Skeletal muscle satellite cell (primary cell): ENCODE measurements at regions not wholly inside any gene's neighbourhood (a gene's known extent, or its start where the extent isn't known, plus 50 kb on each side); places are given as distances from the start of the nearest gene placed in this dataset.

Source experiments
- H3K27me3 ChIP-seq: 2 replicates; pipeline ENCODE4 v1.7.0; 2013; ENCODE audit warnings: low read length; ENCODE audit not compliant: control insufficient read depth, insufficient read depth
- H3K36me3 ChIP-seq: 2 replicates; pipeline ENCODE4 v1.7.0; 2013; ENCODE audit warnings: mild to moderate bottlenecking, control low read depth, low read length; ENCODE audit not compliant: insufficient read depth
- H3K4me1 ChIP-seq: 2 replicates; pipeline ENCODE4 v1.7.0; 2013; ENCODE audit warnings: low read length; ENCODE audit not compliant: control insufficient read depth, insufficient read depth
- H3K4me2 ChIP-seq: 2 replicates; pipeline ENCODE4 v1.7.0; 2013; ENCODE audit warnings: mild to moderate bottlenecking, low read length
- H3K4me3 ChIP-seq: 2 replicates; pipeline ENCODE4 v1.7.0; 2013; ENCODE audit warnings: low read length
- H3K9ac ChIP-seq: 2 replicates; pipeline ENCODE4 v1.7.0; 2013; ENCODE audit warnings: mild to moderate bottlenecking, low read depth, low read length, moderate library complexity
- H3K9me3 ChIP-seq: replicated peaks from 2 replicates; pipeline ENCODE4 v1.7.0; 2013; ENCODE audit warnings: mild to moderate bottlenecking, control low read depth, low read length

DNA sequence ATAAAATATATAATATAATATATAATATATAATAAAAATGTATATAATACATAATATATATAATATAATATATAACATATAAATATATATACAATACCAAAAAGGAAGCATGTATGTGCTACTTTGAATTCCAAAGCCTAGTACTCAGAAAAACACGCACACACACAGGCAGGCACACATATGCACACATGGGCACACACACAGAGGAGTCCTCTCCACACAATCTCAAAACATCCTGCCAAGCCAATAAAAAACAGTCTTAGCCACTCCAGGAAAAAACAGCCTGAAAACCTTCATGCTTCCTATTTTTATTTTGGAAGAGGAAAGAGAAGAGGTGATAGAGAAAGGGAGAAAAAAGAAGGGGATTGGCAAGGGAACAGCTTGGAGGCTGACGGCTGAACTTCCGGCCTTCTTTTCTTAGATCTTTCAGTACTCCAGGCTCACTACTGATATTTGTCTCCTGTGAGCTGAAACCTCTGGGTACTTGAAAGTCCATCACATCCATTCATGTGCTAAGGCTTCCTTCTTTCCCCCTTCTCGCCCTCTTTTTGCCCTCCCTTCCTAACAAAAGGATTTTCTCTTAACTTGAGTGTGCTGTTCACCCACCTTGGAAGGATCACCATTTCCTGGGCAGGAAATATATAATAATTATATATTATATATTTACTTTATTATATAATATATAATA is 394.2 kb downstream of the NUAK1 start:
- H3K4me2 ChIP-seq, result no peak overlapping the region
- H3K9me3 ChIP-seq, result no peaks in the 10 kb centered on the region
- H3K4me1 ChIP-seq, result peaks cover 27% of the 10 kb centered on the region
- H3K4me3 ChIP-seq, result no peak overlapping the region
- no peaks in the 10 kb centered on the region for H3K36me3 ChIP-seq
- no peak overlapping the region for H3K9ac ChIP-seq
- H3K27me3 ChIP-seq, result no peaks in the 10 kb centered on the region

DNA sequence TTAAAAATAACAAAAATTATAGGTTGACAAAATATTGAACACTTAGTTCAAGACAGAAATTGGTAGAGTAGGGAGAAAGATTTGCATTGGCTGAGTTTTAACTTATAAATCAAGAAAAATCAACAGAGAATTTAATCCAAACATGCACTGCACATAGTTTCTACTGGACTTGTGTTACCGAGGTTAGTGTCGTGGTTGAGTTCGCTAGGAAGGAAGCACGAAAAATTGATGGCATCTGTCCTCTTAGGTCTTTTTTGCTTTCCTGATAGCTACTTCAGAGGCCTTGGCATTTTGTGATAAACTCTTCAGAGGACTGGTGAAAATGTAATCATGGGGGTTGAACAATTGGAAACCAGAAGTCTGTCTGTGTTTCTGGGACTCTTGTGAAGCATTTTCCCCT is 392.9 kb downstream of the NUAK1 start:
- H3K4me2 ChIP-seq, result no peak overlapping the region
- no peaks in the 10 kb centered on the region for H3K27me3 ChIP-seq
- H3K9ac ChIP-seq, result no peak overlapping the region
- H3K36me3 ChIP-seq, result no peaks in the 10 kb centered on the region
- no peaks in the 10 kb centered on the region for H3K9me3 ChIP-seq
- H3K4me3 ChIP-seq, result no peak overlapping the region
- H3K4me1 ChIP-seq, result peaks cover 30% of the 10 kb centered on the region

- H3K4me1 ChIP-seq, result peaks cover 17% of the 10 kb centered on the region
- no peaks in the 10 kb centered on the region for H3K27me3 ChIP-seq
- peak overlapping the region; percentile 2 for H3K9ac ChIP-seq
- no peaks in the 10 kb centered on the region for H3K36me3 ChIP-seq
- H3K9me3 ChIP-seq, result no peaks in the 10 kb centered on the region
- H3K4me3 ChIP-seq, result no peak overlapping the region
- H3K4me2 ChIP-seq, result peak overlapping the region; percentile 56
Measured at GRCh38 chr12:105748806-105749600, 389.8 kb downstream of the NUAK1 start.

DNA sequence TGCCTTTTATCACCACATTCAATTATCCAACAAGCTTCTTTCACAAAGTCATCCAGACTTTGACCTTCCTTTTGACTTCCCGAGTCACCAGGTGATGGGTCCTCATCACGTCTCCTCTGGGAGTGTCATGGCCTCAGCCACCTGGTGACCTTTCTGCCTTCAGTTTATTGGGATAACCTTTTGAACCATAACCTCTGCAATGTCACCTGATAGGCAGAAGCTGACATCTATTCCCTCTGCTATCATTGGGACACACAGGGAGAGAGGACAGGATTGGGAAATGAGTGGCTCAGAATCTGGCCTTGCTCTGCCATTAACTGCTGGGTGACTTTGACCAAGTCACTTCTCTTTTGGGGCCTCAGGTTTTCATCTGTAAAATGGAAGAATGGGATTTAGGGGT is 388.7 kb downstream of the NUAK1 start:
- Histone ChIP-seq H3K9me3 (no peaks in the 10 kb centered on the region), H3K4me1 (peaks cover 17% of the 10 kb centered on the region), H3K4me2 (no peak overlapping the region), H3K36me3 (no peaks in the 10 kb centered on the region), H3K4me3 (no peak overlapping the region), H3K9ac (no peak overlapping the region), H3K27me3 (no peaks in the 10 kb centered on the region)

DNA sequence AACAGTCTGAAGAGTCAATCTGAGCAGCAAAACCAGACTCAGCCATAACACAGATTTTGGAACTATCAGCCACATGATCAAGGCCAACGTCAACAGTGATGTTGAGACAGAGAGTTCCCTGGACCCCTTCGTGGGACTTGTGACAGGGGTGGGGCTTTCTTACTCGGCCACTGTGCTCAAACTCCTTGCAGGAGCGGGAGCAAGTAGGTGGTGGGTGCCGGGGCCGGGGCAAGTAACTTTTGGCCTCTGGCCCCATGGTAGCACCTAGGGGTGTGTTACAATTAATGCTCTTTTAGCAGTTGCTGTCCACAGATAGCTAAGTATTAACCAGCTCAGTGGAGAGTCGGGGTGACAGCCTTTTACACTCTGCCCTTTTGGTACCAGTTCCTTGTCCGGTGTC is 384.4 kb downstream of the NUAK1 start:
- no peak overlapping the region for H3K4me2 ChIP-seq
- no peak overlapping the region for H3K9ac ChIP-seq
- H3K4me3 ChIP-seq, result no peak overlapping the region
- peaks cover 5% of the 10 kb centered on the region for H3K4me1 ChIP-seq
- no peaks in the 10 kb centered on the region for H3K9me3 ChIP-seq
- peaks cover 6% of the 10 kb centered on the region for H3K27me3 ChIP-seq
- no peaks in the 10 kb centered on the region for H3K36me3 ChIP-seq

DNA sequence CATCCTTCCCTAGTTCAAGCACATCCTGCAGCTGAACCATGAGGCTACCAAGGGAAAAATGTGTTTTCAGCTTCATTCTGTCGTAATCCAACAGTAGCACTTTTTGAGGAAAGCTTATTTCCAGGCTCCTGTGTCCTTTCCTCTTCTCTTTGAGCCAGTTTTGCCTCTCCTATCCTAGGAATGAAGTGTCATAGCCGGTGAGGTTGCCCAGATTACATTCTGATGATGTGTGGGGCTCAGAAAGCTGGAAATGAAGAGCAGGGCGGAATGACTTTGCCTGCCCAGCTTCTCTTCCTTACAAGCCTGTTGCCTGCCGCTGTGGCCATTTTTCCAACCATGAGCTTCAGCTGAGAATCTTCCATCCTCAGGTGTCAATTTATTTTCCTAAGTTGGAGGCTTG is 381.8 kb downstream of the NUAK1 start:
- H3K27me3 ChIP-seq, result peaks cover 6% of the 10 kb centered on the region
- H3K4me3 ChIP-seq, result no peak overlapping the region
- H3K4me2 ChIP-seq, result no peak overlapping the region
- no peaks in the 10 kb centered on the region for H3K36me3 ChIP-seq
- H3K9me3 ChIP-seq, result no peaks in the 10 kb centered on the region
- H3K4me1 ChIP-seq, result peaks cover 4% of the 10 kb centered on the region
- H3K9ac ChIP-seq, result no peak overlapping the region

- Histone ChIP-seq H3K9ac (no peak overlapping the region), H3K4me3 (no peak overlapping the region), H3K4me2 (no peak overlapping the region), H3K9me3 (no peaks in the 10 kb centered on the region), H3K4me1 (peaks cover 4% of the 10 kb centered on the region), H3K36me3 (no peaks in the 10 kb centered on the region), H3K27me3 (peaks cover 6% of the 10 kb centered on the region)
Measured at GRCh38 chr12:105759149-105759548, 379.6 kb downstream of the NUAK1 start.

DNA sequence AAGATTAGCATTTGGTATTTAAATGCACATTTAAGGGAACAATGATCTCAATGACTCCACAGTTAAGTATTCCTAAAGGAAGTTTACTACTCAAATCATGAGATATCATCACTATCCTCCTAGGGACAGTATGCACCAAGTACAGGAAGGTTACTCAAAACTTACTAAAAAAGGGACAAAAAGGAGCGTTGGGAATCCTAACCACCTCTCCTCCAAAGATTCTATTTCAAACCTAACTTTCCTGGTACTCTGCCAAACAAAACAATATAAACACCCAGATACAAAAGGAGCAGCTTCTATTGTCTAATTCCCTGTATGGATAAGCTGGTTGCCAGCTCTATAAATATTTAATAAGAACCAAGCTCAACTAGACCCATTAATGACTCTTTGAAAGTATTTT is 377.7 kb downstream of the NUAK1 start:
- peaks cover 4% of the 10 kb centered on the region for H3K4me1 ChIP-seq
- peaks cover 6% of the 10 kb centered on the region for H3K27me3 ChIP-seq
- H3K4me3 ChIP-seq, result no peak overlapping the region
- no peak overlapping the region for H3K9ac ChIP-seq
- H3K4me2 ChIP-seq, result no peak overlapping the region
- no peaks in the 10 kb centered on the region for H3K36me3 ChIP-seq
- no peaks in the 10 kb centered on the region for H3K9me3 ChIP-seq

GRCh38 chr12:105764216-105764835 is 374.4 kb downstream of the NUAK1 start:
- no peaks in the 10 kb centered on the region for H3K9me3 ChIP-seq
- H3K4me3 ChIP-seq, result no peak overlapping the region
- no peak overlapping the region for H3K4me2 ChIP-seq
- H3K9ac ChIP-seq, result no peak overlapping the region
- H3K4me1 ChIP-seq, result peaks cover 4% of the 10 kb centered on the region
- H3K36me3 ChIP-seq, result no peaks in the 10 kb centered on the region
- no peaks in the 10 kb centered on the region for H3K27me3 ChIP-seq

GRCh38 chr12:105765053-105766014 is 373.4 kb downstream of the NUAK1 start:
- H3K36me3 ChIP-seq, result no peaks in the 10 kb centered on the region
- H3K27me3 ChIP-seq, result no peaks in the 10 kb centered on the region
- peaks cover 4% of the 10 kb centered on the region for H3K4me1 ChIP-seq
- H3K4me3 ChIP-seq, result no peak overlapping the region
- H3K4me2 ChIP-seq, result no peak overlapping the region
- H3K9ac ChIP-seq, result no peak overlapping the region
- H3K9me3 ChIP-seq, result no peaks in the 10 kb centered on the region

- Histone ChIP-seq H3K36me3 (no peaks in the 10 kb centered on the region), H3K9ac (no peak overlapping the region), H3K9me3 (no peaks in the 10 kb centered on the region), H3K4me2 (no peak overlapping the region), H3K4me1 (peaks cover 4% of the 10 kb centered on the region), H3K27me3 (no peaks in the 10 kb centered on the region), H3K4me3 (no peak overlapping the region)
Measured at GRCh38 chr12:105766029-105766428, 372.7 kb downstream of the NUAK1 start.
